ENCODE measurements at regions not wholly inside any gene's neighbourhood (a gene's known extent, or its start where the extent isn't known, plus 50 kb on each side); places are given as distances from the start of the nearest gene placed in this dataset.

DNA sequence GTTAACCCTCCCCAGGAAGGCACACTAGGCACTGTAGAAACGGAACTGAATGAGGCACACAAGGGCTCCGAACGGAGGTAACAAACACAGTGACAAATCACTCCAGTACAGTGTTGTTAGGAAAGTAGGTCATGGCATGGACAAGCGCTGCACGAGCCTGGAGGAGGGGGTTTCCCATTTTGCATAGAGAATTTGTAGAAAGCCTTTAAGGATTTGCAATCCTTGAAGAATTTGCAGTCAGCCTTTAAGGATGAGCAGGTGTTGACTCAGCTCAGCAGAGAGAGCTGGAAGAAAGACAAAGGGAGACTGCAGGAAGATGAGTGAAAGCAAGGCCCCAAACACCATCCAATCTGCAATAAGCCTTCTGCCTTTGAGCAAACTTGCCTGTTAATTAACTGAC lies 51.1 kb upstream of the PPP1R3C start:
- Histone ChIP-seq H3F3A (ENCODE audit: low read depth) (no peaks in the 10 kb centered on the region), H3K9me3 (ENCODE audit: insufficient read depth, low read depth, low read length) (no peaks in the 10 kb centered on the region), H3K36me3 (ENCODE audit: insufficient read depth, low read length) (no peaks in the 10 kb centered on the region), H2AFZ (ENCODE audit: low read length) (no peak overlapping the region), H3K27me3 (ENCODE audit: insufficient read depth, low read length, poor library complexity, severe bottlenecking) (no peaks in the 10 kb centered on the region), H3K9ac (ENCODE audit: low read depth, low read length, poor library complexity, severe bottlenecking) (no peak overlapping the region), H3K9me2 (replicated peaks; ENCODE audit: low read depth, low read length) (no peaks in the 10 kb centered on the region), H3K4me2 (ENCODE audit: low read depth, low read length, poor library complexity, severe bottlenecking) (no peak overlapping the region), H4K20me1 (ENCODE audit: insufficient read depth, low read length, poor library complexity, severe bottlenecking) (no peaks in the 10 kb centered on the region), H3K4me1 (ENCODE audit: insufficient read depth, low read length, poor library complexity, severe bottlenecking) (no peaks in the 10 kb centered on the region), H3K4me3 (ENCODE audit: low read length, poor library complexity, severe bottlenecking) (no peak overlapping the region), H3K79me2 (ENCODE audit: insufficient read depth, low read length) (no peaks in the 10 kb centered on the region)
- TF ChIP-seq EZH2phosphoT487 (IDR thresholded peaks at IDR 0.05; ENCODE audit: borderline replicate concordance), result no peak
- TF ChIP-seq, protein P1, sequence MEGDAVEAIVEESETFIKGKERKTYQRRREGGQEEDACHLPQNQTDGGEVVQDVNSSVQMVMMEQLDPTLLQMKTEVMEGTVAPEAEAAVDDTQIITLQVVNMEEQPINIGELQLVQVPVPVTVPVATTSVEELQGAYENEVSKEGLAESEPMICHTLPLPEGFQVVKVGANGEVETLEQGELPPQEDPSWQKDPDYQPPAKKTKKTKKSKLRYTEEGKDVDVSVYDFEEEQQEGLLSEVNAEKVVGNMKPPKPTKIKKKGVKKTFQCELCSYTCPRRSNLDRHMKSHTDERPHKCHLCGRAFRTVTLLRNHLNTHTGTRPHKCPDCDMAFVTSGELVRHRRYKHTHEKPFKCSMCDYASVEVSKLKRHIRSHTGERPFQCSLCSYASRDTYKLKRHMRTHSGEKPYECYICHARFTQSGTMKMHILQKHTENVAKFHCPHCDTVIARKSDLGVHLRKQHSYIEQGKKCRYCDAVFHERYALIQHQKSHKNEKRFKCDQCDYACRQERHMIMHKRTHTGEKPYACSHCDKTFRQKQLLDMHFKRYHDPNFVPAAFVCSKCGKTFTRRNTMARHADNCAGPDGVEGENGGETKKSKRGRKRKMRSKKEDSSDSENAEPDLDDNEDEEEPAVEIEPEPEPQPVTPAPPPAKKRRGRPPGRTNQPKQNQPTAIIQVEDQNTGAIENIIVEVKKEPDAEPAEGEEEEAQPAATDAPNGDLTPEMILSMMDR (conservative IDR thresholded peaks at IDR 0.05; ENCODE audit: low read length), result no peak

DNA sequence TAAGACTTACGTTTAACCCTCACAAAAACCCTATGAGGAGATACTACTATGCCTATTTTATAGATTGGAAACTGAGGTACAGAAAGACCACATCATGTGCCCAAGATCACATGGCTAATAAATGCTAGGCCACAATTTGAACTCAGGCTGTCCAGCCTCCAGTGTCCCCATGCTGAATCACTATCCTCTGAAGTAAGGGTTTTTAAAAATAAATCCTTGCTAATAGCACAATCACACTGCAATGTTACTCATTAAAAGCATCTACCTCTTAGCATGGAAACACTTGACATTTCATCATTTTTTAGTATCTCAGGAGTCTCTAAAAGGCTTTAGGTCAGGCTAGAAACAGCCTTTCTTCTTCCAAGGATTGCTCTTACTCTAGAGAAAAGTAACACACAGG lies 50.0 kb upstream of the PPP1R3C start:
- Histone ChIP-seq H3K9ac (ENCODE audit: low read depth, low read length, poor library complexity, severe bottlenecking) (no peak overlapping the region), H3K9me2 (replicated peaks; ENCODE audit: low read depth, low read length) (no peaks in the 10 kb centered on the region), H3K27me3 (ENCODE audit: insufficient read depth, low read length, poor library complexity, severe bottlenecking) (no peaks in the 10 kb centered on the region), H3K4me2 (ENCODE audit: low read depth, low read length, poor library complexity, severe bottlenecking) (no peak overlapping the region), H3K36me3 (ENCODE audit: insufficient read depth, low read length) (no peaks in the 10 kb centered on the region), H3K4me1 (ENCODE audit: insufficient read depth, low read length, poor library complexity, severe bottlenecking) (no peaks in the 10 kb centered on the region), H2AFZ (ENCODE audit: low read length) (no peak overlapping the region), H4K20me1 (ENCODE audit: insufficient read depth, low read length, poor library complexity, severe bottlenecking) (no peaks in the 10 kb centered on the region), H3F3A (ENCODE audit: low read depth) (no peaks in the 10 kb centered on the region), H3K9me3 (ENCODE audit: insufficient read depth, low read depth, low read length) (no peaks in the 10 kb centered on the region), H3K79me2 (ENCODE audit: insufficient read depth, low read length) (no peaks in the 10 kb centered on the region), H3K4me3 (ENCODE audit: low read length, poor library complexity, severe bottlenecking) (no peak overlapping the region)
- TF ChIP-seq, protein P1 (conservative IDR thresholded peaks at IDR 0.05; ENCODE audit: low read length), result no peak
- no peak for TF ChIP-seq EZH2phosphoT487 (IDR thresholded peaks at IDR 0.05; ENCODE audit: borderline replicate concordance)

Data from Loucy (cell line).